C4-2B (cell line): ENCODE measurements at regions not wholly inside any gene's neighbourhood (a gene's known extent, or its start where the extent isn't known, plus 50 kb on each side); places are given as distances from the start of the nearest gene placed in this dataset.
"Not testable (repeated sequence)": the region's sequence is repeated elsewhere in the genome, so short reads cannot be mapped to it uniquely, and the experiment has no call there.

Experiments
- H3K27ac ChIP-seq: fragments of 450-650 bp; 2 replicates; pipeline ENCODE4 v1.5.1; 2017
- ZFX ChIP-seq: fragments of 450-650 bp; IDR thresholded peaks from 2 replicates; pipeline ENCODE4 v1.6.1; 2017
- TF ChIP-seq, protein P1 (sequence below): fragments of 450-650 bp; conservative IDR thresholded peaks from 2 replicates; pipeline ENCODE4 v1.5.1; 2017; ENCODE audit warnings: mild to moderate bottlenecking

DNA sequence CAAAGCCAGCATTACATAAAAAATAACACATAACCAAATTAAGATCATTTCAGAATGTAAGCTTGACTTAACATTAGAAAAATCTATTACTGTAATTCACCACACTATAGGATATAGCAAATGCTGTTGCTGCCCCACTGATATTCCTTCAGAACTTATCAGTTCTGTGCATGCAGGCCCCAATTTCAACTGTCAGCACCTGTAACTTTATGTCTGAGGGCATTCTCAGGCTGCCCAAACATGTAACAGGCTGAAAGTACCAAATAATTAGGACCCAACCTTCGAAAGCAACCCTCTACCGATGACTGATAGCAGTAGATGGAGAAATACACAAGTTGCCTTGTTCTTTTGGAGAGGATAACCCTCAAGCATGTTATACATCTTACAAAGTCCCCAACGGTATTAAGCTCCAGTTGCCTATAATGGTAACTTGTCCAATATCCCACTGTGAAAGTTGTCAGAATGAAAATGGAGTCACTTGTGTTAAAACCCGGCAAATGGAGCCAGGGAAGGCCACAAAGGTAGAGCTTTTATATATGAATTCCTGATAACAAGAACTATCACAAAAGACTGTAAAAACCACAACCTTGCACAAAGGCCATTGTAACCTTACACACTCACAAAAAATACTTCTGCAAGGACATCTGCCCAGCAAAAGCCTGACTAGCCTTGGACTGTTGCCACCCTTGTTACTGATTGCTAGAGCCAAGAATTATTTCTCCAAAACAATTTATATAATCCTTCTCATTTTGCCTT, 66.9 kb upstream of the ZNF746 start:
- no peak overlapping the region for H3K27ac ChIP-seq
- TF ChIP-seq ZFX = no peak
- TF ChIP-seq, protein P1, sequence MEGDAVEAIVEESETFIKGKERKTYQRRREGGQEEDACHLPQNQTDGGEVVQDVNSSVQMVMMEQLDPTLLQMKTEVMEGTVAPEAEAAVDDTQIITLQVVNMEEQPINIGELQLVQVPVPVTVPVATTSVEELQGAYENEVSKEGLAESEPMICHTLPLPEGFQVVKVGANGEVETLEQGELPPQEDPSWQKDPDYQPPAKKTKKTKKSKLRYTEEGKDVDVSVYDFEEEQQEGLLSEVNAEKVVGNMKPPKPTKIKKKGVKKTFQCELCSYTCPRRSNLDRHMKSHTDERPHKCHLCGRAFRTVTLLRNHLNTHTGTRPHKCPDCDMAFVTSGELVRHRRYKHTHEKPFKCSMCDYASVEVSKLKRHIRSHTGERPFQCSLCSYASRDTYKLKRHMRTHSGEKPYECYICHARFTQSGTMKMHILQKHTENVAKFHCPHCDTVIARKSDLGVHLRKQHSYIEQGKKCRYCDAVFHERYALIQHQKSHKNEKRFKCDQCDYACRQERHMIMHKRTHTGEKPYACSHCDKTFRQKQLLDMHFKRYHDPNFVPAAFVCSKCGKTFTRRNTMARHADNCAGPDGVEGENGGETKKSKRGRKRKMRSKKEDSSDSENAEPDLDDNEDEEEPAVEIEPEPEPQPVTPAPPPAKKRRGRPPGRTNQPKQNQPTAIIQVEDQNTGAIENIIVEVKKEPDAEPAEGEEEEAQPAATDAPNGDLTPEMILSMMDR = no peak

DNA sequence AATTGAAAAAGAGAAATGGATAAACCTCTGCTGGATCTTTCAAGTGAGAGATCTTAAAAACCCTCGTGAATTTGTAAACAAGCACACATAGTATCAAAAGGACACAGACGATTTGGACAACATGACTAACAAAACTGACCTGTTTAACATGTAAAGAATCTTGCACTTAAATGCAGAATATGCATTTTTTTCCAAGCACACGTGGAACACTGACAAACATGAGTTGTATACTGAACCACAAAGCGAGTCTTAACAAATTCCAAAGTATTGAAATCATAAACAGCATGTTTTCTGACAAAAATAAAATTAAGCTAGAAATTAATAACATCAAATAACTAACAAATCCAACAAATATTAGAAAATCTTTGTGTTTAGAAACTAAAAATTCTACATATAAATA, 65.0 kb upstream of the ZNF746 start:
- no peak overlapping the region for H3K27ac ChIP-seq
- TF ChIP-seq ZFX = no peak
- TF ChIP-seq, protein P1 = no peak

DNA sequence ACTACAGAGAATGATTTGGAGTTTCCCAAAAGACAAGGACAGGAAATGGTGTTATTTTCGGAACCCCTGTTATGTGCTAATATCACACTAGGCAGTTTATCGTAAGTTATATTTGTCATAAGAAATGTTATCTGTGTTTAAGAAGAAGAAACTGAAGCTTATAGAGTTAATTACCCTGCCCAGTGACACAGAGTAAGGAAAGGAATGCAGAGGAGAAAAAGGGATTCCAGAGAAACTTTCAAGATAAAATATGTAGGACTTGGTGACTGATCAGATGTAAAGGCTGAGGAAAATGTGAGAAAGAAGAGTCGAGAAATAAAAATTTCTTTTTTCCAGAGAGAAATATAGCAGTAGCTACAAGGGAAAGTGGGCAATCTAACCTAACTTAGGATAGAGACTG, 63.5 kb upstream of the ZNF746 start:
- H3K27ac ChIP-seq = no peak overlapping the region
- TF ChIP-seq, protein P1 = no peak
- TF ChIP-seq ZFX = no peak

DNA sequence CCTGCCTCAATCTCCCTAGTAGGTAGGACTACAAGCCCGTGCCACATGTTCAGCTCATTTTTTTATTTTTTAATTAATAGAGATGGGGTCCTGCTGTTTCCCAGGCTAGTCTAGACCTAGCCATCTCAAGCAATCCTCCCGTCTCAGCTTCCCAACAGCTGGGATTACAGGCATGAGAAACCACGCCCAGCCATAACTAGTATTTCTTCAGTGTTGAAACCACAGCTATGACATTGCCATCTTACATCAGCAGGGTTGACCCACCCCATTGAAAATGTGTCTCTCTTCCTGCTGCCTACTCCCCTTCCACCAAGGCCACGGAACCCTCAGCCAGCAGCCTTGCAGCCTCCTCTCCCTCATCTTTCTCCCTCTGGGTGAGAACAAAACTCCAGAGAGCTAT, 62.1 kb upstream of the ZNF746 start:
- TF ChIP-seq, protein P1 = no peak
- H3K27ac ChIP-seq = no peak overlapping the region

DNA sequence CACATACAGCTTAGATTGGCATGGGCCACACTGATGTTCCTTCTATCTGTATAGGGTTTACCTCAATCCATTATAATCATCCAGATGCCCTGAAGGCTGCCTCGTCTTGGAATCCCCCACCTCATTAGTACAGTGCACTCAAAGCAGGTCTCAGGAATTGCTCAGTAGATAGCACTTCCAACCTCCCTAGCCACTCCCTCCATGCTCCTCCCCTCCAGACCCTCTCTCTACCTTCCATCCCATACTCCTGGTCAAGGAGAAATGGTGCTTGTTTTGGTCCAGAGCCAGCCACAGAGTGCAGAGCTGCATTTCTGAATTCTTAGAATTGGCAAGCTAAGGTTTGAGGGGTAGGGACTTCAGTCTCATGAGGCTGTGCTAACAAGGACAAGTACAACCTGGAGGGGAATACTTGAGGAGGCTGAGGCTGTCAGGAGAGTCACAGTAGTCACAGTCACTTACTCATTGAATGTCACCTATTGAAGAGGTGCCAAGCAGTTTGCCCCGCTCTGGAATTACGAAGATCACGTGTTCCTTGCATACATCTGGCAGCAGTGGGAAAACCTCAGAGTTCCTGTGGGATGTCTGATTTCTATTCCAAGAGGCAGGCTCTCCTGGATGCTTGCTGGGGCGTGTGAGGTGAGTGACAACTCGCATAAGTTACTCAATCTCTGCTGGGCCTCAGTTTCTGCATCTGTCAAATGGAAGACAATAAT, 60.7 kb upstream of the ZNF746 start:
- no peak overlapping the region for H3K27ac ChIP-seq
- TF ChIP-seq, protein P1 = no peak
- no peak for TF ChIP-seq ZFX

DNA sequence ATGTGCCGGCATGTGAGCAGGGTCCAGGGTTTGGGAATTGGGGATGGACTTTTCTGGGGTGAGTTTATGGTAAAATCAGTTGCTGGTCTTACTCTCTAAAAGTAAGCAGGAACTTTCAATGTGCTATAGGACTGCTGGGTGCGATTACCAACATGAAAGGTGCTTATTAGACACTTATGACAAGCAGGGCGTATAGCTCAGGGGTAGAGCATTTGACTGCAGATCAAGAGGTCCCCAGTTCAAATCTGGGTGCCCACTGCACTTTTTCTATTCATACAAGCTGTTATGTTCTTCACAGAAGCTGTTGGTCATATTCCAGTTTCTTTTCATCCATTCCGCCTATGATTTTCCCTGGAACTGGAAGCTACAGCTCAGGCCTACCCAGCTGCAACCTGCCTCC, 58.9 kb upstream of the ZNF746 start:
- H3K27ac ChIP-seq = not testable (repeated sequence)

DNA sequence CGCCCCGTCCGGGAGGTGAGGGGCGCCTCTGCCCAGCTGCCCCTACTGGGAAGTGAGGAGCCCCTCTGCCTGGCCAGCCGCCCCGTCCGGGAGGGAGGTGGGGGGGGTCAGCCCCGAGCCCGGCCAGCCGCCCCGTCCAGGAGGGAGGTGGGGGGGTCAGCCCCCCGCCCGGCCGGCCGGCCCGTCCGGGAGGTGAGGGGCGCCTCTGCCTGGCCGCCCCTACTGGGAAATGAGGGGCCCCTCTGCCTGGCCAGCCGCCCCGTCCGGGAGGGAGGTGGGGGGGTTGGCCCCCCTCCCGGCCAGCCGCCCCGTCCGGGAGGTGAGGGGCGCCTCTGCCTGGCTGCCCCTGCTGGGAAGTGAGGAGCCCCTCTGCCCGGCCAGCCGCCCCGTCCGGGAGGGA, 57.2 kb upstream of the ZNF746 start:
- not testable (repeated sequence) for H3K27ac ChIP-seq

DNA sequence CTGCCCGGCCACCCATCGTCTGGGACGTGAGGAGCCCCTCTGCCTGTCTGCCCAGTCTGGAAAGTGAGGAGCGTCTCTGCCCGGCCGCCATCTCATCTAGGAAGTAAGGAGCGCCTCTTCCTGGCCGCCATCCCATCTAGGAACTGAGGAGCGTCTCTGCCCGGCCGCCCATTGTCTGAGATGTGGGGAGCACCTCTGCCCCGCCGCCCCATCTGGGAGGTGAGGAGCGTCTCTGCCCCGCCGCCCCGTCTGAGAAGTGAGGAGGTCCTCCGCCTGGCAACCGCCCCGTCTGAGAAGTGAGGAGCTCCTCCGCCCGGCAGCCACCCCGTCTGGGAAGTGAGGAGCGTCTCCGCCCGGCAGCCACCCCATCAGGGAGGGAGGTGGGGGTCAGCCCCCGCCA, 56.4 kb upstream of the ZNF746 start:
- H3K27ac ChIP-seq = not testable (repeated sequence)

DNA sequence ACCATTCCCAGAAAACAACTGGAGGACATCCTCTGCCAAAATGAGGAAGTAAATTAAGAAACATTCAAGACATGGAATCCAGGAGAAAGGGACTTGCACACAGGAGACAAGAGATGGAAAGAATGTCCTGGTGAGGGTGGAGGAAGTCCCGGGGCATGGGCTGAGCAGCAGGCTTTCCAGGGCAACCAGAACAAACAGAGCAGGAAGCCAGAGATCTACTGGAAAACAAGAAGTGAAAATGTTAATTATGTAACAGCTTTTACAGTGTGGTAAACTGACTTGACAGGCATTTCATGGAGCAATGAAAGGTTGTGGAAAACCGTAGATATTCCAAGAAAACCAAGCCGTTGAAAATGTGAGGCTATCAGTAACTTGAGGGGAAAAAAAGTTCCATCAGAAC, 55.2 kb upstream of the ZNF746 start:
- TF ChIP-seq, protein P1 = no peak
- TF ChIP-seq ZFX = no peak
- H3K27ac ChIP-seq = no peak overlapping the region
